ENCODE measurements at regions not wholly inside any gene's neighbourhood (a gene's known extent, or its start where the extent isn't known, plus 50 kb on each side); places are given as distances from the start of the nearest gene placed in this dataset.

- peak; percentile 78 for DNase-seq (ENCODE audit: low spot score)
Observed at GRCh38 chr14:53516261-53516774, 363.2 kb upstream of the DDHD1 start.

- peak; percentile 37 for DNase-seq (ENCODE audit: low spot score)
Observed at GRCh38 chr14:53515276-53515675, 362.2 kb upstream of the DDHD1 start.

- DNase-seq (ENCODE audit: low spot score), result no peak
Observed at GRCh38 chr14:53514197-53514596, 361.1 kb upstream of the DDHD1 start.

DNA sequence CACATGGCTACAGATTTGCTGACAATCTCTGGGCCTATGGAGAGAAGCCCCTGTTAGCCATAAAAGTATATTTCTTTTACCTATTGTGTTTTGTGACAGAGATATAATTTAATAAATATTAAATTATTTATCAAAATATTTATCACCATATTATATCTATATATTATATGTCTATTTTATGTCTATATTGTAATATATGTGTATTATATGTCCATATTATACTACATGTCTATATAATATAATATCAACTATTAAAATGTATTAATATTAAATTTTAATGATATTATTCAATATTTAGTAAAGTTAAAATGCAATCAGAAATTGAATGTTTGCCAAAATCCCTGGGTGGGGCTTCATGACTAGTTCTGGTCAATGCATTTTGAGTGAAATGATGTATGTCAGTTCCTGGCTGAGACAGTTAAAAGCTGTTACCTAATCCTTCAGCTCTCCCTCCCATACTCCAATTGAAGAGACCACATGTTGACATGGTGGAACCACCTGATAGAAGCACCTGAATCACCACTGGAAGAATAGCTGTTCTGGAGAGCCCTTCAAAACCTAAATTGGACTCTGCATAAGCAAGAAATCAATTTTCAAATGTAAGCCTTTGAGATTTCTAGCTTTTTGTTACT, 357.3 kb upstream of the DDHD1 start:
- DNase-seq (ENCODE audit: low spot score), result no peak

- peak; percentile 54 for DNase-seq (ENCODE audit: low spot score)
Observed at GRCh38 chr14:53509276-53510244, 356.4 kb upstream of the DDHD1 start.

DNA sequence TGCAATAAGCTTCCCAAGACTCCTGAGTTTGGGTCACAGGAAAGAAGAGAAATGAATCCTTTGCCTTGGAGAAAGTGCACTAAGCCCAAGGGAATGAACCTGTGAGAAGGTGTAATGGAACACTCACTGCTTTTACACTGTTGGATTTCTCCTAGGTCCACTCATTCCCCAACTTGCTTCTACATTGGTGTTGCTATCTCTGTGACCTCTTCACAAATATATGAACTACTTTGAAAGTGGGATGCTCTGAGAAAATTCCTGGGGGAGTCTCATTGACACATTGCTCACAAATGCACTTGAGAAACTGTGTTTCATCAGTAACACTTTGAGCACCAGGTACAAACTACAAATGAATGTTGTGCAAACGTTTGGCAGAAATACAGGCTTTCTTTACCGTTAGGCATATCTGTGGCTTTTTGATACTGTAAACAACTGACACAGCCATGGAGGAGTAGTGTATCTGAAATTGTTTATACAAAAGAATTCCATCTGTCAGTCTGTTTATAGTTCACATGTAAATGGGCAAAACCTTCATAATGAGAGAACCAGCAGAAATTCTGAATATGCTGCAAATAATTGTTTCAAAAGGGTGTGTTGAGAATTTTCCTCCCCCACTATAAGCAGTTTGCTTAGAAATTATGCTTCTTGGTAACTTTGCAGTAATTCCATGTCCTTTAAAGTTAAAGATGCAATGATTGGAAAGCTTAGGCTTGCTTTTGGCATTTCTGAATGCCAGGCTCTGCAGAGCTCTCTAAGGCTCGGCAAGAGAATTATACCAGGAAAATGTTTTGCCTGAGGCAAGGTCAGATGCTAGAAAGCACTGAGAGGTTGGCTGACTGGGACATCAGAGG, 348.5 kb upstream of the DDHD1 start:
- peak; percentile 34 for DNase-seq (ENCODE audit: low spot score)

DNA sequence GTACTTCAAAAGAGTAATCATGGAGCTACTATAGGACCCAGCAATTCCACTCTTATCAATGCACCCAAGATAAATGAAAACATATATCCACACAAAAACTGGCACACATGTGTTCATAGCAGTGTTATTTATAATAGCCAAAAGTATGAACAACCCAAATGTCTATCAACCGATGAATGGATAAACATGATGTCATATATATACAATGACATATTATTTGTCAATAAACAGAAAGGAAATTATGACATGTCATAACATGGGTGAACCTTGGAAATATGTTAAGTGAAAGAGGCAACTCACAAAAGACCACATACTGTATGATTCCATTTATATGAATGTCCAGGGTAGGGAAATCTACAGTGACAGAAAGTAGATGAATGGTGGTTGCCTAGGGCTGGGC, 347.1 kb upstream of the DDHD1 start:
- no peak for DNase-seq (ENCODE audit: low spot score)

DNA sequence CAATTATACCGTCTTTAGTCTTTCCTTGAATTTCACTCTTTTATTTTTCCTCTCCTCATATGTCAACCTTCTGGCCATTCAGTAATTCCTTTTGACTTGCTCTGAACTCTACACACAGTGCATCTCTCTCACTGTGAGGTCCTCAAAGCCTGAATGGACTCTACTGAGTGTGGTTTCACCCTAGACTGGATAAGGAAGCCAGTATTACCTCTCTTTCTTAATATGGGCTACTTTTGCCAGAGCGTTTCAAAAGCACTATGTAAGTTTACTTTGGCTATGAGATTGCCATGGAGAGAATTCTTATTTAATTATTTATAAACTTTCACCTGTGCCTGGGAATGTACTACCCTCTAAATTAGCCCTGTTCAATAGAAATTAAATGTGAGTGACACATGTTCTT, 343.5 kb upstream of the DDHD1 start:
- DNase-seq (ENCODE audit: low spot score), result no peak

DNA sequence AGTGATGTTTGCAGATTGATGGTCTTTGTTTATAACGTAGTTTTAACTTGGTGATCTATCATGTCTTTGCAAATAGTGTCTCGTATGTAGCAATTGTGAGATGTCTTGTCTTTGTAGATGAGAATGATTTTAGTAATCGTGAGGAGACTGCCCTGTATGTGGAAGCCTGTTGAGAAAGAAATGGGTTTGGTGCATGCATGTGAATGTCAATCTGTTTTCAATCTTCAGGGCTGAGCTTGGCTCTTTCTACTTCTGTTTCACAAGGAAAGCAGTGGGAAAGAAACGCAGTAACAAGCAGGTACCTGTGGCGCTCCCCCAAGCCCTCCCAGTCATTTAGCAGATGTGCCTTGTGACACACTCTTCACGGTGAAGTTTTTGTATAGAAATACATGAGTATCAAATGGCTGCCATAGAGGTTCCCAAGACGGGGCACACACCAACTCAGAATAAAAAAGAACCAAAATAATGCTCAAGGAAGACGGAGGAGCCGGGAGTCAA, 342.8 kb upstream of the DDHD1 start:
- no peak for DNase-seq (ENCODE audit: low spot score)

GRCh38 chr14:53494587-53494986, 341.5 kb upstream of the DDHD1 start:
- DNase-seq (ENCODE audit: low spot score), result no peak

GRCh38 chr14:53493860-53494259, 340.7 kb upstream of the DDHD1 start:
- DNase-seq (ENCODE audit: low spot score), result no peak

DNA sequence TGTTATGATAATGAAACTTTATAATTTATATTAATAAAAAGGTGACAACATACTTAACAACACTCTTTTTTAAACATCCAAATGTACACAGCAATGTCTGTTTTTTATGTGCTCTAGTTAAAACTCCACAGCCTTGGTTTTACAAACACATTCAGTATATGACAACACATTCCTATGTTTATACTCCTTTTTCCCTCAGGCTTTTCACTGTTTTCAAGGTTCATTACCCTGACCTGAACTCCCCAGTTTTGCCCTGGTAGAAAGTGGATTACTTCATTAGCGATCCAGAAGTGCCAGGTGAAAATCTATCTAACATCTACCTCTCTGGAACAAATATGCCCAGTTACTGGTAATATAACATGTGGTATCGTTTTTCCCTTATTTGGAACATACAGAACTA, 340.2 kb upstream of the DDHD1 start:
- DNase-seq (ENCODE audit: low spot score), result no peak

DNA sequence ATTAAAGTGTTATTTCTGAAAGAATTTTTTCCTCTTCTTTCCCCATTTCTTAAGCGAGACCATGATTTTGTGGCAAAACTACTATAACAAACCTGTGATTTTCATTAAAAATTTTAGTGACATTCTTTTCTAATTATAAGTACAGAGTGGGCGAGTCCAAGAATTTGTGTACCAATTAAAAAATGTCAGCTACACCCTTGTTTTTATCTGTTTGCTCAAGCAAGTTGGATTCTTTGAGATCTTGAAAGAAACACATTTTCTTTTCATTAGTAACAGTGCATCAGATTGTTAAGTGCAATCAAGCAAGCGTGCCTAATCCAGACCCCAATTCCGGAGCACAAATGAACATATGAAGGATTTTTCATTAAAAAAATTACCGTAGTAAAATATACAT, 338.8 kb upstream of the DDHD1 start:
- no peak for DNase-seq (ENCODE audit: low spot score)

DNA sequence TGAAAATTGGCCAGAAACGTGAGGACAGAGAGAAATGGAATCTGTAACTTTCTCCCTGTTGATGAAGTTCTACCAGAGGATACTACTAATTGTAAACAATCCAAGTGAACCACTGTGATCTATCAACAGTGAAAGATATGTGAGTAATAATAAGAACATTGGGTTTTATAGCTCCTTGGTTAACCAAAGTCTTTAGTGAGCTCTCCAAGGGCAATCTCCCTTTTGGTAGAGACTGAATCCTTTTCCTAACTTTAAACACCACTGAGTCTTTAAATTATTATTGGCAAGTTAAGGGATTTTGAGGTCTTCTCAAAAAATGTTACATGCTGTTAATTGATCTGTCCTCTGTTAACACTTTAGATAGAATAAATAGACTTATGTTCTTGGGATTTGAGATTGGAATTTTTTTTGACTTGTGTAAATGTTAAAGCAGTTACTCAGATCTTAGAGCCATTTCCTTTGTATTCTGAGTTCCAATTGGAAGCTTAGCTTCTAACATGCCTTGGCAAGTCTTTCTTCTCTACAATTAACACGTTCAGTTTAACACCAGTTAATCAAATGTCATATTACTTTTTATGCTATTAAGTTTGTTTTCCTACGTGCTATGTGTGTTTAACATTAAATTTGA, 338.2 kb upstream of the DDHD1 start:
- DNase-seq (ENCODE audit: low spot score), result peak; percentile 69

GRCh38 chr14:53478174-53478573, 325.1 kb upstream of the DDHD1 start:
- no peak for DNase-seq (ENCODE audit: low spot score)

DNA sequence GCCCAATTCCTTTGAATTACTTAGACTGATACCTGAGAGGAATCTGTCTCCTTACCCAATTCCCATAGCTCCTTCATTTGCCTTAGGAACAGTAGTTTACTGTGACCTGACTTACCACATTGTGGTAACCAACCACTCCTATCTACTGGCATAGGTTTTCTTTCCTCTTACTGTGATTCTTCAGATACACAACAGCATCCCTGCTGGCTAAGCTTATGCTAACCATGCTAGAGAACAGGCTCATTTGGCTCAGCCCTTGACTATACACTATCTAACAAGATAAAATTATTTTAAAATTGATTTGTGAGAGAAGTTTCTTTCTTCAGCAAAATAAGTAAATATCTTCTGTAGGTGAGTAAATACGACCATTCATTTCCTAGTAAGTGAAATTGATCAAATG, 320.4 kb upstream of the DDHD1 start:
- DNase-seq (ENCODE audit: low spot score), result no peak

DNA sequence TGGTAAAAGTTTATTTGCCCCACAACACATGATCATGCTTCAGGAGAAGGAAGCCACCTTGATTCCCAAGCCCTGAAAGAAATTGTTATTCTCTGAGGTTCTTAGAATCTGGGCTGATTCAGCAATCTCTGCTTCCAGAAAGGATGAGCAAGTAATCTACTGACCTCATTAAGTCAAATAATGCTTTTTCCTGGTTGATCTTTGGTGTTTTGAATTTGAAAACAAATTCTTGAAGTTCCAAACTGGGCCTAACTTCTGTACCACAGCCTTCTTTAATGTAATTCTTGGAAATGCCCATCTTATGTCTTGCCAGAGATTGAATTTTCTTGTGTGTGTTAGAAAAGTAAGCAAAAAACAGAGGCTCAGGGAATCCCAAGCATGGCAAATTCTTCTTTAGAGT, 319.2 kb upstream of the DDHD1 start:
- DNase-seq (ENCODE audit: low spot score), result peak; percentile 26

DNA sequence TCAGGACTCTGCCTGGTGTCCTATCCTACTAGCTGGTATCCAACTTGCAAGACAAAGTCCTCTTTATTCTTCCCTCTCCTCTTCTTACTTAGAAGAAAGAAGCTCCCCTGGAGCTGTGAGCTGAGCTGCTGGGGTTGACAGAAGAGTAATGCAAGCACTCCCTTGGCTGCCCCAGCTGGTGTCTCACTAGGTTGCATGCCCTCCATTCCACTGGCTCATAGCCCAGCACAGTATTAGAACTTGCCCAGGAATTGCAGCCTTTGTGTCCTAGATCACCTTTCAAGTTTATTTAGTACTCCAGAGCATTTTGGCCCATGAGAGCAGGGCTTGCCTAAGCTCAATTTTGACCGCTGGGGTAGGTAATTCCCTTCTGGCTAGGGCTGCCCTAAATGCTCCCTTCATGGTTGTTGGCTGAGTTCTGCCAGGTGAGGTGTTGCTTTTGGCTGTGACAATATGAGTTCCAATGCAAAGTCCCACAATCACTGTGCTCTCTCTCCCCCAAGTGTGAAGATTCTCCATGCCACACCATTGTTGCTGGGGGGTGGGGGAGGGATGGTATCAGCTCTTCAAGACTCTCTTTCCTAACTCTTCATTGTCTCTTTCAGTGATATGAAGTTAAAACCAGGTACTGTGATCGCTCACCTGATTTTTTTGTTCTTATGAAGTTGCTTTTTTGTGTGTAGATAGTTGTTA, 317.4 kb upstream of the DDHD1 start:
- peak; percentile 26 for DNase-seq (ENCODE audit: low spot score)

DNA sequence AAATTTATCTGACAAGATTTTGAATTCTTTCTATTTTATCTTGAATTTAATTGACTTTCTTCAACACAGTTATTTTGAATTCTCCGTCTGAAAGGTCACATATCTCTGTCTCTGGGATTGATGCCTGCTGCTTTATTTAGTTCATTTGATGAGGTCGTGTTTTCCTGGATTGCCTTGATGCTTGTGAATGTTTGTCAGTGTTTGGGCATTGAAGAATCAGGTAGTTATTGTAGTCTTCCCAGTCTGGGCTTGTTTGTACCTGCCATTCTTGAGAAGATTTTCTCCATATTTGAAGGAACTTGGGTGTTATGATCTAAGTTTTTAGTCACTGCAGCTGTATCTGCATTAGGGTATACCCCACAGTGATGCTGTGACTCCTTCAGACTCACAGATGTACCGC, 315.8 kb upstream of the DDHD1 start:
- no peak for DNase-seq (ENCODE audit: low spot score)

- DNase-seq (ENCODE audit: low spot score), result no peak
Observed at GRCh38 chr14:53464376-53464775, 311.3 kb upstream of the DDHD1 start.
